ENCODE measurements at regions not wholly inside any gene's neighbourhood (a gene's known extent, or its start where the extent isn't known, plus 50 kb on each side); places are given as distances from the start of the nearest gene placed in this dataset.

- TF ChIP-seq, protein P1, sequence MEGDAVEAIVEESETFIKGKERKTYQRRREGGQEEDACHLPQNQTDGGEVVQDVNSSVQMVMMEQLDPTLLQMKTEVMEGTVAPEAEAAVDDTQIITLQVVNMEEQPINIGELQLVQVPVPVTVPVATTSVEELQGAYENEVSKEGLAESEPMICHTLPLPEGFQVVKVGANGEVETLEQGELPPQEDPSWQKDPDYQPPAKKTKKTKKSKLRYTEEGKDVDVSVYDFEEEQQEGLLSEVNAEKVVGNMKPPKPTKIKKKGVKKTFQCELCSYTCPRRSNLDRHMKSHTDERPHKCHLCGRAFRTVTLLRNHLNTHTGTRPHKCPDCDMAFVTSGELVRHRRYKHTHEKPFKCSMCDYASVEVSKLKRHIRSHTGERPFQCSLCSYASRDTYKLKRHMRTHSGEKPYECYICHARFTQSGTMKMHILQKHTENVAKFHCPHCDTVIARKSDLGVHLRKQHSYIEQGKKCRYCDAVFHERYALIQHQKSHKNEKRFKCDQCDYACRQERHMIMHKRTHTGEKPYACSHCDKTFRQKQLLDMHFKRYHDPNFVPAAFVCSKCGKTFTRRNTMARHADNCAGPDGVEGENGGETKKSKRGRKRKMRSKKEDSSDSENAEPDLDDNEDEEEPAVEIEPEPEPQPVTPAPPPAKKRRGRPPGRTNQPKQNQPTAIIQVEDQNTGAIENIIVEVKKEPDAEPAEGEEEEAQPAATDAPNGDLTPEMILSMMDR (IDR thresholded peaks at IDR 0.05) = no peak
- TF ChIP-seq REST (IDR thresholded peaks at IDR 0.05; ENCODE audit: insufficient read depth in 1 of 2, low read depth in 2 of 2, low read length in 1 of 2) = no peak
- TF ChIP-seq POLR2AphosphoS5 (IDR thresholded peaks at IDR 0.05; ENCODE audit: low read depth, low read length) = no peak
- no peak for TF ChIP-seq TCF7L2 (IDR thresholded peaks at IDR 0.05; ENCODE audit: low read depth, low read length)
- no peak for TF ChIP-seq SIN3A (IDR thresholded peaks at IDR 0.05; ENCODE audit: borderline replicate concordance, insufficient read depth, low read depth, low read length)
Measured at GRCh38 chr11:15849257-15849656, 507.1 kb downstream of the SOX6 start.

All from Panc1 (cell line).